Ishikawa (cell line): ENCODE measurements at regions not wholly inside any gene's neighbourhood (a gene's known extent, or its start where the extent isn't known, plus 50 kb on each side); places are given as distances from the start of the nearest gene placed in this dataset.

ENCODE experiments used
- CEBPB ChIP-seq: IDR thresholded peaks from 2 replicates; pipeline ENCODE4 v1.6.1; 2012
- CREB1 ChIP-seq: IDR thresholded peaks from 2 replicates; pipeline ENCODE4 v1.6.1; 2012; ENCODE audit warnings: low read depth
- EGR1 ChIP-seq: IDR thresholded peaks from 2 replicates; pipeline ENCODE4 v1.6.1; 2012
- EP300 ChIP-seq: IDR thresholded peaks from 2 replicates; pipeline ENCODE4 v1.6.1; 2012; ENCODE audit warnings: borderline replicate concordance
- FOXM1 ChIP-seq: IDR thresholded peaks from 2 replicates; pipeline ENCODE4 v1.6.1; 2012; ENCODE audit warnings: low read depth, borderline replicate concordance
- NFIC ChIP-seq: IDR thresholded peaks from 2 replicates; pipeline ENCODE4 v1.6.1; 2012
- RAD21 ChIP-seq: IDR thresholded peaks from 2 replicates; pipeline ENCODE4 v1.6.1; 2012; ENCODE audit warnings: low read depth
- TAF1 ChIP-seq: IDR thresholded peaks from 2 replicates; pipeline ENCODE4 v1.6.1; 2012; ENCODE audit warnings: low read depth, mild to moderate bottlenecking
- TCF12 ChIP-seq: IDR thresholded peaks from 2 replicates; pipeline ENCODE4 v1.6.1; 2012; ENCODE audit warnings: low read depth
- TEAD4 ChIP-seq: IDR thresholded peaks from 2 replicates; pipeline ENCODE4 v1.6.1; 2012
- YY1 ChIP-seq: IDR thresholded peaks from 2 replicates; pipeline ENCODE4 v1.6.1; 2012; ENCODE audit warnings: low read depth
- ZBTB7A ChIP-seq: IDR thresholded peaks from 2 replicates; pipeline ENCODE4 v1.6.1; 2012; ENCODE audit warnings: low read depth
- TF ChIP-seq, protein P1 (sequence below): IDR thresholded peaks from 2 replicates; pipeline ENCODE4 v1.6.1; 2012
- TF ChIP-seq, protein P2 (sequence below): IDR thresholded peaks from 2 replicates; pipeline ENCODE4 v1.6.1; 2012
- TF ChIP-seq, protein P3 (sequence below): IDR thresholded peaks from 2 replicates; pipeline ENCODE4 v1.6.1; 2012; ENCODE audit warnings: low read depth, mild to moderate bottlenecking

GRCh38 chr10:30537586-30537985 is 92.0 kb downstream of the LYZL2 start:
- TF ChIP-seq TEAD4 (no peak), ZBTB7A (no peak), FOXM1 (no peak), CREB1 (no peak), EGR1 (no peak), TAF1 (no peak), CEBPB (no peak), RAD21 (no peak), TCF12 (no peak), EP300 (no peak), NFIC (no peak)
- TF ChIP-seq, protein P1, sequence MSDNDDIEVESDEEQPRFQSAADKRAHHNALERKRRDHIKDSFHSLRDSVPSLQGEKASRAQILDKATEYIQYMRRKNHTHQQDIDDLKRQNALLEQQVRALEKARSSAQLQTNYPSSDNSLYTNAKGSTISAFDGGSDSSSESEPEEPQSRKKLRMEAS = no peak

DNA sequence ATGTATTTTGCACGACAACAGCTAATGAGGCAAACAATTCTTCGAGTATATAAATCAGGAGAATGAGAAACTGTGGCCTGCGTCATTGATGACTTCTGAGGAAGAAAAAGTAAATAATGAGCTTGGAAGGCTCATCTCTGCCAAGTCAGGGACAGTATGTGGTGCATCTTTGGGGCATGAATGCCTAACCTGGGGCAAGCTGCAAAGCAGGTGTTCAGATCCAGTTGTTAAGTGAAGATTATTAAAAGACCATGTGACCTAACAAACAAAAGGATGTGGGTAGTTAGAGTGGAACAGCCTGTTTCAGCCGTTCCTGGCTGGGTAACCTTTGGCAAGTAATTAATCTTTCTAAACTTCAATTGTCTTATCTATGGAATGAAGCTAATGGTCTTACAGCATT is 93.0 kb downstream of the LYZL2 start:
- TF ChIP-seq RAD21 (no peak), EP300 (no peak), ZBTB7A (no peak), YY1 (no peak), TEAD4 (no peak)
- TF ChIP-seq, protein P2, sequence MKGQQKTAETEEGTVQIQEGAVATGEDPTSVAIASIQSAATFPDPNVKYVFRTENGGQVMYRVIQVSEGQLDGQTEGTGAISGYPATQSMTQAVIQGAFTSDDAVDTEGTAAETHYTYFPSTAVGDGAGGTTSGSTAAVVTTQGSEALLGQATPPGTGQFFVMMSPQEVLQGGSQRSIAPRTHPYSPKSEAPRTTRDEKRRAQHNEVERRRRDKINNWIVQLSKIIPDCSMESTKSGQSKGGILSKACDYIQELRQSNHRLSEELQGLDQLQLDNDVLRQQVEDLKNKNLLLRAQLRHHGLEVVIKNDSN = no peak

DNA sequence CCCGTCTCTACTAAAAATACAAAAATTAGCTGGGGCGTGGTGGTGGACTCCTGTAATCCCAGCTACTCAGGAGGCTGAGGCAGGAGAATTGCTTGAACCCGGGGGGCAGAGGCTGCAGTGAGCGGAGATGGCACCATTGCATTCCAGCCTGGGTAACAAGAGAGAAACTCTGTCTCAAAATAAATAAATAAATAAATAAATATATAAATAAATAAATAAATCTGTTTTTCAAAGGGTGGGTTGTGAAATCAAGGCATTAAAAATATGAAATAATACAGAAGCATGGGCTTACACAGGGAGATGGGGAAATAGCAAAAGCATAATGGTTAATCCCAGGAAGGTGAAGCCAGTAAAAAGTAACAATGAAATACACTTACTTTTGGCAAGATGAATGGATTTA is 93.9 kb downstream of the LYZL2 start:
- TF ChIP-seq FOXM1 = no peak
- TF ChIP-seq TCF12 = no peak
- TF ChIP-seq, protein P2 = no peak
- TF ChIP-seq RAD21 = no peak
- TF ChIP-seq YY1 = no peak
- TF ChIP-seq EP300 = no peak
- no peak for TF ChIP-seq CEBPB

DNA sequence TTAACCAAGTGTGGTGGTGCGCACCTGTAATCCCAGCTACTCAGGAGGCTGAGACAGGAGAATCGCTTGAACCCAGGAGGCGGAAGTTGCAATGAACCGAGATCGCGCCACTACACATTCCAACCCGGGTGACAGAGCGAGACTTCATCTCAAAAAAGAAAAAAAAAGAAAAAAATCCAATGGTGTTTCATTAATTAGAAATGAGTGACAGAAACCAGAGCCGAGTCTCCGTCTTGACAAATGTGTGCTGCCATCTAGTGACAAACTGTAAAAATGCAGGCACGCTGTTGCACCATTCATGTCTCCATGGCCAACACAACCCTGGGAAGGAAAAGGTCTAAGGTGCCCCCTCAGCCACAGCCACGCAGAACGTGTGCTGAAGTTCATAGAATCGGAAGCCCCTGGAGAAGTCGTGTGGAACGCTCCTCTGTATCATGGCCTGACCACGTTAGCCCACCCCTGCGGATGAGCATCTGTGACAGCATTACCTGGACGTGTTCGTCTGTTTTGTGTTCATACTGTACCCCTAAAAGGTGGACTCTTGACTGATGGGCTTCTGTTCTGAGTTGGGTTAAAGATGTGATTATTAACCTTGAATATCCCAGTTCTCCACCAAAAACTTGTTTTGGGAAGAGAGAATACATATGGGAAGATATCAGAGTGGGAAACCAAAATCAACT is 94.9 kb downstream of the LYZL2 start:
- TF ChIP-seq TAF1 (no peak), RAD21 (peak; percentile 89), NFIC (no peak)
- TF ChIP-seq, protein P2 = no peak
- TF ChIP-seq, protein P3, sequence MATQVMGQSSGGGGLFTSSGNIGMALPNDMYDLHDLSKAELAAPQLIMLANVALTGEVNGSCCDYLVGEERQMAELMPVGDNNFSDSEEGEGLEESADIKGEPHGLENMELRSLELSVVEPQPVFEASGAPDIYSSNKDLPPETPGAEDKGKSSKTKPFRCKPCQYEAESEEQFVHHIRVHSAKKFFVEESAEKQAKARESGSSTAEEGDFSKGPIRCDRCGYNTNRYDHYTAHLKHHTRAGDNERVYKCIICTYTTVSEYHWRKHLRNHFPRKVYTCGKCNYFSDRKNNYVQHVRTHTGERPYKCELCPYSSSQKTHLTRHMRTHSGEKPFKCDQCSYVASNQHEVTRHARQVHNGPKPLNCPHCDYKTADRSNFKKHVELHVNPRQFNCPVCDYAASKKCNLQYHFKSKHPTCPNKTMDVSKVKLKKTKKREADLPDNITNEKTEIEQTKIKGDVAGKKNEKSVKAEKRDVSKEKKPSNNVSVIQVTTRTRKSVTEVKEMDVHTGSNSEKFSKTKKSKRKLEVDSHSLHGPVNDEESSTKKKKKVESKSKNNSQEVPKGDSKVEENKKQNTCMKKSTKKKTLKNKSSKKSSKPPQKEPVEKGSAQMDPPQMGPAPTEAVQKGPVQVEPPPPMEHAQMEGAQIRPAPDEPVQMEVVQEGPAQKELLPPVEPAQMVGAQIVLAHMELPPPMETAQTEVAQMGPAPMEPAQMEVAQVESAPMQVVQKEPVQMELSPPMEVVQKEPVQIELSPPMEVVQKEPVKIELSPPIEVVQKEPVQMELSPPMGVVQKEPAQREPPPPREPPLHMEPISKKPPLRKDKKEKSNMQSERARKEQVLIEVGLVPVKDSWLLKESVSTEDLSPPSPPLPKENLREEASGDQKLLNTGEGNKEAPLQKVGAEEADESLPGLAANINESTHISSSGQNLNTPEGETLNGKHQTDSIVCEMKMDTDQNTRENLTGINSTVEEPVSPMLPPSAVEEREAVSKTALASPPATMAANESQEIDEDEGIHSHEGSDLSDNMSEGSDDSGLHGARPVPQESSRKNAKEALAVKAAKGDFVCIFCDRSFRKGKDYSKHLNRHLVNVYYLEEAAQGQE = no peak

- TF ChIP-seq CEBPB = no peak
- TF ChIP-seq ZBTB7A = no peak
- TF ChIP-seq TCF12 = no peak
- TF ChIP-seq EGR1 = no peak
- no peak for TF ChIP-seq EP300
- no peak for TF ChIP-seq YY1
- no peak for TF ChIP-seq NFIC
- TF ChIP-seq FOXM1 = no peak
- TF ChIP-seq TAF1 = no peak
- no peak for TF ChIP-seq RAD21
- TF ChIP-seq CREB1 = no peak
- TF ChIP-seq, protein P3 = no peak
- TF ChIP-seq, protein P1 = no peak
- TF ChIP-seq, protein P2 = no peak
- TF ChIP-seq TEAD4 = no peak
Measured at GRCh38 chr10:30531751-30532530, 97.6 kb downstream of the LYZL2 start.
